BLaER1 (cell line): ENCODE measurements at regions not wholly inside any gene's neighbourhood (a gene's known extent, or its start where the extent isn't known, plus 50 kb on each side); places are given as distances from the start of the nearest gene placed in this dataset.
A peak's percentile ranks its signal among the peaks of the same experiment; 100 is the strongest.

ENCODE experiments used
- H3K27ac ChIP-seq: shearing (Covaris generic); formaldehyde crosslinking; 2 replicates; pipeline ENCODE4 v1.8.1; 2022
- H3K27me3 ChIP-seq: shearing (Covaris generic); formaldehyde crosslinking; 2 replicates; pipeline ENCODE4 v1.8.1; 2022
- H3K36me3 ChIP-seq: shearing (Covaris generic); formaldehyde crosslinking; 2 replicates; pipeline ENCODE4 v1.8.1; 2022
- H3K4me1 ChIP-seq: shearing (Covaris generic); formaldehyde crosslinking; 2 replicates; pipeline ENCODE4 v1.8.1; 2022
- H3K4me2 ChIP-seq: shearing (Covaris generic); formaldehyde crosslinking; 2 replicates; pipeline ENCODE4 v1.8.1; 2022
- H3K4me3 ChIP-seq: shearing (Covaris generic); formaldehyde crosslinking; 2 replicates; pipeline ENCODE4 v1.8.1; 2022
- H3K9ac ChIP-seq: shearing (Covaris generic); formaldehyde crosslinking; 2 replicates; pipeline ENCODE4 v1.8.1; 2022
- H3K9me3 ChIP-seq: shearing (Covaris generic); formaldehyde crosslinking; 2 replicates; pipeline ENCODE4 v1.8.1; 2022
- H4K20me1 ChIP-seq: shearing (Covaris generic); formaldehyde crosslinking; 2 replicates; pipeline ENCODE4 v1.8.1; 2022
- Cebpa-rat ChIP-seq: shearing (Covaris generic); IDR thresholded peaks from 2 replicates; pipeline ENCODE4 v1.8.1; 2022

DNA sequence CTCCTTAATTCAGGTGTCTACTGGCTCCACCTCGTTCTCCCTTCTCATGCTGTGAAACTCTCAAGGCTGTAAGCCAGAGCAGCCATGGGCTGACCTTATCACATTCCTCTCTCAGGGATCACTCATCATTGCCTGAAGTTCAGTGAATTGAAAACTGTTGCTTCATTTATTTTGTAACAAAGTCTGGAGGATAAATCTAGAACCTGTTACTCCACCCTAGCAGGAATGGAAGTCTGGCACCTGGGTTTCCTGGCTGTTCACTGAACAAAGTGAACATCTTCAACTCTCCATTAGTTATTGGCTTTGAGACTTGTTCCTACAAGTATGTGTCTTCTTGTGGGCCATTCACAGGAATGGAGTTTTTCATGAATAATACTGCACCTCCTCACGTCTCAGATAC, 584.1 kb downstream of the PTPRU start:
- H3K36me3 ChIP-seq, result no peaks in the 10 kb centered on the region
- TF ChIP-seq Cebpa-rat, result no peak
- no peaks in the 10 kb centered on the region for H3K27me3 ChIP-seq
- H4K20me1 ChIP-seq, result no peaks in the 10 kb centered on the region
- H3K4me1 ChIP-seq, result peaks cover 19% of the 10 kb centered on the region
- no peak overlapping the region for H3K27ac ChIP-seq
- no peak overlapping the region for H3K9ac ChIP-seq
- H3K9me3 ChIP-seq, result 0 out of 2 replicates have a peak, but pooled peaks cover 5% of the 10 kb centered on the region
- H3K4me3 ChIP-seq, result no peak overlapping the region
- no peak overlapping the region for H3K4me2 ChIP-seq

DNA sequence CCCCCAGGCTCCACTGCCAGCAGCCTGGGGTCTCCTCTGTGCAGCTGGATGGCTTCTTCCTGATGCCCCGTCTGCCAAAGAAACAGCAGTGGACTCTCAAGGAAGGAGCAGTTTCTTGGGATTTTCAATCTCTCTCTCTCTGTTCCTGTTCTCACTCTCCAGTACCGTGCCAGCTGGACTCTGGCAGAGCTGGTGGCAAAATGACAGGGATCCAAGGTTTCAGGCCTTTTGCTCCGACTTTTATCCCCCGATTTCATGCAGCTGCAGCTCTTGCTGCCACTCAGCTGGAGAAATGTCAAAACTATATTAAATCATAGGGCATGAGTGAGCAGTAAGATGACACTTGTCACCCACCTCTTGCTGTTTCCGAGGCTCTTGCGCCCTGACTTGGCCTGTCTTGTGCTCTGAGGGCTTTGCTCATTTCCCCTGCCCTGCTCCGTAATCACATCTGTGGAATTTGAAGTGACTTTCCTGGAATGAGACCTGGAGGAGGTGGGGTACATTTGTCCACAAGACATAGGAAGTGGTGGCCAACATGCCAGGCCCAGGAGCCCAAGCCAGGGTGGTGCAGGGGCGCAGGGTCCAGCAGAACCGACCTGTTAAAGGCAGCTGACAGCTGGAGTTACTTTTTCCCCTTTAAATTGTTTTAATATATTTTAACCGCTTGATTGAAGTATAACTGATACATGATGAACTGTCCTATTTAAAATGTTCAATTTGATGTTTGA, 576.2 kb downstream of the PTPRU start:
- Histone ChIP-seq H3K4me1 (peaks cover 25% of the 10 kb centered on the region), H3K9me3 (no peaks in the 10 kb centered on the region), H3K4me2 (no peak overlapping the region), H4K20me1 (no peaks in the 10 kb centered on the region), H3K4me3 (no peak overlapping the region), H3K36me3 (no peaks in the 10 kb centered on the region), H3K27me3 (no peaks in the 10 kb centered on the region), H3K9ac (no peak overlapping the region), H3K27ac (no peak overlapping the region)
- TF ChIP-seq Cebpa-rat, result no peak

DNA sequence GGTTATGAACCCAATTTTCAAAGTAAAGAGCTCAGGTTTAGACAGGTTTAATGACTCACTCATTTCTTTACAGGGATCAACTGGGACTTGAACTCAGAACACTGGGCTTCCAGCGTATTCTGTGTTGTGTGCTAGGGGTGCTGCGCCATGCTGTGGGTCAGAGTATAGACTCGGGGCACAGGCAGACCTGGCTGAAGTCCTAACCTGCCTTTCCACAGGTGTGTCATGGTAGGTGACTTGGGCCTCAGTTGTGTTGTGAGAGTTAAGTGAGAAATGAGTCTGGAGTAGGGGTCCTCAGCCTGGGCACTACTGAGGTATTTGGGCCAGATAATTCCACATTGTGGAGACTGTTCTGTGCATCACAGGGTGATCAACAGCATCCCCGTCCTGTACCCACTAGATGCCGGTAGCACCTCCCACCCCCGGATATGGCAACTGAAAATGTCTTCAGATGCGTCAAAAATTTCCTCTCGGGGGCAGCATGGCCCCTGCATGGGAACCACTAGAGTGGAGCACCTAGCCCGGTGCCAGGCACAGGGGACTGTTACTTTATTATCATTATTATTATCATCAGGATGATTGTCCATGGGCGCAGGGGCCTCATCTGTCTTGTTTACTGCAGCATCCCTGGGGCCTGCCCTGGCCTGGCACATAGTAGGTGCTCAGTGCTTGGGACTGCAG, 575.5 kb downstream of the PTPRU start:
- no peaks in the 10 kb centered on the region for H3K36me3 ChIP-seq
- no peak overlapping the region for H3K4me3 ChIP-seq
- H3K27me3 ChIP-seq, result no peaks in the 10 kb centered on the region
- H4K20me1 ChIP-seq, result no peaks in the 10 kb centered on the region
- no peak overlapping the region for H3K4me2 ChIP-seq
- no peak for TF ChIP-seq Cebpa-rat
- peaks cover 25% of the 10 kb centered on the region for H3K4me1 ChIP-seq
- H3K27ac ChIP-seq, result no peak overlapping the region
- H3K9me3 ChIP-seq, result no peaks in the 10 kb centered on the region
- no peak overlapping the region for H3K9ac ChIP-seq

DNA sequence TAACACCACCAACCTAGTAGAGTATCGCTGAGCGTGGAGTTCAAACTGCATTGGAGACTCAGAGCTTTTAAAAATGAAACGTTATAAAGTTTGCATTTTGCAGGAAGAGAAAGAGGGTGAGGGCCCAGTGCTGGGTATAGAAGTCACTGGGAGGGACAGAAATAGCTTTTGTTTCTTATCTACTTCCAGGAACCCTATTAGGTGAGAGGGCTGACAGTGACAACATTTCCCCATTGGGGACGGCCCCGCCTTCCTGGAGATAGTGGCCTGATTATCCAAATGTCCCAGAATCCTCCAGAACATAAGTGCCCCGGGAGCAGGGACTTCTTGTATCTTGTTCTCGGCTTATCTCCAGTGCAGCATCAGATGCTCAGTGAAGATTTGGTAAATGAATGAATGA, 574.9 kb downstream of the PTPRU start:
- Histone ChIP-seq H3K36me3 (no peaks in the 10 kb centered on the region), H3K27me3 (no peaks in the 10 kb centered on the region), H3K9me3 (no peaks in the 10 kb centered on the region), H3K4me3 (no peak overlapping the region), H4K20me1 (no peaks in the 10 kb centered on the region), H3K27ac (no peak overlapping the region), H3K9ac (no peak overlapping the region), H3K4me2 (peak overlapping the region; percentile 19; the same call in 1 of the 2 replicates), H3K4me1 (peaks cover 25% of the 10 kb centered on the region)
- TF ChIP-seq Cebpa-rat, result no peak

DNA sequence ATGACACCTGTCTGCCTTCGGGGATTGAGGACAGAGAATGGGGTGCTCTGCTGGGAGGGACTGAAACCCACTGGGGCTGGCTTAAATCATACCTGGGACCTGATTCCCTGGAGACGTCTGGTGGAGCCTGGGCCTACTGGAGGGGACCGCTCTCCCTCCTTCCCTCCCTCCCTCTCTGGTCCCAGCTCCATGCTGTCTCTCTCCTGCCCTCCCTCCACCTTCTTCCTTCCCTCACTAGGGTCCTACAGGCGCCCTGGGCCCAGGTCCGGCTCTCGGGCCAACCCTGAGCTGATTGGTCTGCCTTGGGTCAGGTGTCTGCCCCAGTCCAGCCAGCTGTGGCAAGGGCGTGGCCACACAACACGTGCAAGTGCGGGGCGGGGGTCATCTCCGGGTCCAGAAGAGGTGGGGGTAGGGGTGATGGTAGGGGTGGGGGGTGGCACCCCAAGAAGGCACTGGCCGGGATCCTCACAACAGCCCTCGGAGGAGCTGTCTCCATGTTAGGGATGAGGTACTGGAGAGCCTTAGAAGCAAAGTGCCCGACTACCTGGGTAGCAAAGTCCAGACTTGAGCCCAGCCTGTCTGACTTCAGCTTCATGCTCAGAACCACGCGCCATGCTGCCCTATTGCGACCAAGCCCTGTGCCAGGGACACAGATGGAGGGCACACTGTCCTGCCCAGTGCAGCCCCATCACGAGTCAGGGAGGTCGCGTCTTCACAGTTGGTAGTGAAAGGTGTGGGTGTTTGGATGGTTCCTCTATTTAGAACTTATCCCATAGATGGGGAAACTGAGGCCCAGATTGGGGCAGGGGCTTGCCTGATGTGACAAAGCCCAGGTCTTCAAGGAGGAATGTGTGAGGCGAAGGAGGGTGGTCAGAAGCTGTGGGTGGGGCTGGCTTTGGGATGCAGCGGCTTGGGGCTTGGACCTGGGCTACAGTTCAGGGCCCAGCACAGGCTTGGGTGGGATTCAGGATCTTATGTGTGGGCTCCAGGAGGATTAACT, 574.1 kb downstream of the PTPRU start:
- no peaks in the 10 kb centered on the region for H3K27me3 ChIP-seq
- H3K4me2 ChIP-seq, result peak overlapping the region; percentile 32
- no peak overlapping the region for H3K9ac ChIP-seq
- no peak overlapping the region for H3K4me3 ChIP-seq
- H3K4me1 ChIP-seq, result peaks cover 29% of the 10 kb centered on the region
- no peaks in the 10 kb centered on the region for H4K20me1 ChIP-seq
- no peaks in the 10 kb centered on the region for H3K36me3 ChIP-seq
- no peak for TF ChIP-seq Cebpa-rat
- H3K27ac ChIP-seq, result no peak overlapping the region
- H3K9me3 ChIP-seq, result no peaks in the 10 kb centered on the region

DNA sequence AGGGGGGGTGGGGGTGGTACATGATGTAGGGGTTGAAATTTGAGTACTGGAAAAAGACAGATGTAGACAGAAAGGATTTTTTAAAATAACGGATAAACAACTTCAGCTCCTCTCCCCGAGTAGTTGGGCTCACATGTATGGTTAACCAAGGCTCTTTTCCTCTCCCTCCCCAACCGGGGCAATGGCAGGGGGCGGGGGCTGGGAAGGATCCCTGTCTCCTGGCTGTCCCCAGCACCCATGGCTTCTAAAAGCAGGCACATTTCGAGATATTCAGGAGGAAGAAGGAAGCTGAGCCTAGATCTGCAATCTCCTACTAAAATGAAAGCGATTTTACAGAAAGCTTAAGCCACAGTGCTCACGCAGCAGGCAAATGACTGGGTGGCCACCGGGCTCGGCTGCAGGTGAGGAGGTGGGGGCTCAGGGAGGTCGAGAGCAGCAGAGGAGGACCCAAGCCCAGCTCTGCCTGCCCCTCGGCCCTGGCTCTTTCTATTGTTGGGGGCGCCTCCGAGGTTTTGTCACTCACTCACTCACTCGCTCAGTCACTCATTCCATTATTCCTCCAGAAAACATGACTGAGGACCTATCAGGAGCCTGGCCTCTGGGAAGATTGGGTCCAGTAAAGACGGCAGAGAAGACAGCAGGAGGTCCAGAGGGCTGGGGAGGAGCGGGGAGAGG, 573.3 kb downstream of the PTPRU start:
- H3K4me1 ChIP-seq, result peaks cover 37% of the 10 kb centered on the region
- no peaks in the 10 kb centered on the region for H3K9me3 ChIP-seq
- TF ChIP-seq Cebpa-rat, result no peak
- H3K4me2 ChIP-seq, result peak overlapping the region; percentile 32
- no peak overlapping the region for H3K4me3 ChIP-seq
- H3K27ac ChIP-seq, result no peak overlapping the region
- no peaks in the 10 kb centered on the region for H3K27me3 ChIP-seq
- no peaks in the 10 kb centered on the region for H3K36me3 ChIP-seq
- H4K20me1 ChIP-seq, result no peaks in the 10 kb centered on the region
- no peak overlapping the region for H3K9ac ChIP-seq

DNA sequence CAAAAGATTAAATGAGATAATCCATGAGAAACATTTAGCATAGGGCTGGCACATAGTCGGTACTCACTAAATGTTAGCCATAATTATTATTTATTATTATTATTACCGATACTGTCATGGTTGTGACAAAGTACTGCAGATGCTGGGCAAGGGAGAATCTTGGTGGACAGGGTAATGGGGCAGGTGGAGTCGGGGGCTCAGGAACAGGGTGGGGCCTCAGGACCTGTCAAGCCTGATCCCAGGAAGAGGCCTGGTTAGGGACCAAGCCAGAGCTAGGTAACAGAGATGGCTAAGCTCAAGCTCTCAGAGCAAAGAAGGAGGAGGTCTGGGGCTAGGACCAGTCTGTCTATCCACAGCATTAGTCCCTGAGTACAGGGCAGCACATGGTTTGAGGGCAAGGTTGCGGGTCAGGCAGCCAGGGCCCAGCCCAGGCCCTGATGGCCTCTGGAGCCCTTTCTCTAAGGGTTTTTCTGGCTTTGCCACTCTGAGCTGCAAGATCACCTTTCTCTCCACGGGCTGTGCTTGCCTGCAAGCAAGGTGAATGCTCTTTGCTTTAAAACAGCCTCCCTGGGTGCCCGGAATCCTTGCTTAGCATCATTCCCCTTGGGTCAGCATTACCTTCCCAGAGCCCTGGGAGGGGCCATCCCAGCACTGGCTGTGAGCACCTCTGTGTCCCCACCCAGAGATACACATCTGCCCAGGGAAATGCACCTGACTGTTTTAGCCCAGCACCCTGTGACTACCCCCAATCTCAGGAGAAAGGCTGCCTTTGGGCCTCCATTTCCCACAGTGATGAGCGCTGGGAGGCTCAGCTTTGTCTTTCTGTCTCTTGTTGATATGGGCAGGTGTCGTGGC, 572.0 kb downstream of the PTPRU start:
- Histone ChIP-seq H3K4me1 (peaks cover 49% of the 10 kb centered on the region), H3K9me3 (no peaks in the 10 kb centered on the region), H3K4me3 (no peak overlapping the region), H3K36me3 (no peaks in the 10 kb centered on the region), H3K4me2 (peak overlapping the region; percentile 32), H4K20me1 (no peaks in the 10 kb centered on the region), H3K27me3 (no peaks in the 10 kb centered on the region), H3K27ac (no peak overlapping the region), H3K9ac (no peak overlapping the region)
- no peak for TF ChIP-seq Cebpa-rat

DNA sequence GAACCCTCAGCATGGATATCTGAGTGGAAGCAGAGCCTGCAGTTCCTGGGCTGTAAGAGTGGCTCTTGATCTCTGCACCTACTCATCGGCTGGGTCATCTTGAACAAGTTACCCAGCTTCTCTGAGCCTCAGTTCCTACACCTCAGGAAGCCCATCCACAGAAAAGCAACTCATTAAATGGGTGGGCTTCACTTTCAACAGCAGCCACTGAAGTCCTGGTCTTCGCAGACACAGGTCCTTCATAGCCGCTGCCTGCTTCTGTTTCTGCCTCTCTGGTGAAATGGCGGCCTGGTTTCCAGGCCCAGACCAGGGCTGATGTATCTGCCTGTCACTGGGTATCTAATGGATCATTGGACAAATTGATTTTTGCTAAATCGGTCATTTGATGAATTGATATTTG, 571.4 kb downstream of the PTPRU start:
- no peak for TF ChIP-seq Cebpa-rat
- Histone ChIP-seq H4K20me1 (no peaks in the 10 kb centered on the region), H3K9me3 (no peaks in the 10 kb centered on the region), H3K4me1 (peaks cover 56% of the 10 kb centered on the region), H3K36me3 (no peaks in the 10 kb centered on the region), H3K4me2 (no peak overlapping the region), H3K4me3 (no peak overlapping the region), H3K27me3 (no peaks in the 10 kb centered on the region), H3K27ac (no peak overlapping the region), H3K9ac (no peak overlapping the region)
